Thymus (tissue), 11 donors: ENCODE measurements at regions not wholly inside any gene's neighbourhood (a gene's known extent, or its start where the extent isn't known, plus 50 kb on each side); places are given as distances from the start of the nearest gene placed in this dataset.

ENCODE experiments used
- DNase-seq, 9 donors: peaks; one replicate each; pipeline ENCODE4 v3.0.0-alpha.2; 2013; ENCODE audit warnings: low spot score in 9 of 9, low read depth in 6 of 9, missing footprints in 1 of 9
- H3K27ac ChIP-seq, 2 donors: one replicate each; pipeline ENCODE4 v1.5.1; 2013; ENCODE audit warnings: control low read depth in 1 of 2, low read depth in 1 of 2, low read length in 1 of 2, mild to moderate bottlenecking in 1 of 2, moderate library complexity in 1 of 2
- H3K27me3 ChIP-seq, 2 donors: one replicate each; pipeline ENCODE4 v1.5.1; 2013; ENCODE audit warnings: low read length in 1 of 2; ENCODE audit not compliant: control insufficient read depth in 2 of 2, insufficient read depth in 1 of 2
- H3K36me3 ChIP-seq, 2 donors: one replicate each; pipeline ENCODE4 v1.5.1; 2013; ENCODE audit warnings: low read length in 1 of 2, mild to moderate bottlenecking in 1 of 2, moderate library complexity in 1 of 2; ENCODE audit not compliant: control insufficient read depth in 2 of 2, insufficient read depth in 2 of 2
- H3K4me1 ChIP-seq, 2 donors: one replicate each; pipeline ENCODE4 v1.5.1; 2013; ENCODE audit warnings: low read length in 2 of 2; ENCODE audit not compliant: control insufficient read depth in 2 of 2, insufficient read depth in 2 of 2
- H3K4me3 ChIP-seq, 2 donors: one replicate each; pipeline ENCODE4 v1.5.1; 2013; ENCODE audit warnings: low read length in 2 of 2, control low read depth in 1 of 2, mild to moderate bottlenecking in 1 of 2
- H3K9me3 ChIP-seq, 2 donors: one replicate each; pipeline ENCODE4 v1.5.1; 2013; ENCODE audit warnings: low read length in 1 of 2, mild to moderate bottlenecking in 1 of 2; ENCODE audit not compliant: control insufficient read depth in 2 of 2, insufficient read depth in 1 of 2
- WGBS: extraction: QIAGEN DNeasy Blood & Tissue Kit; methylation state at CpG from one replicate; pipeline ENCODE4 v1.1.7; 2013; 5-methylcytosine and 5-hydroxymethylcytosine counted together
- donor health status: healthy.

- Histone ChIP-seq H3K4me3 (no peak overlapping the region), H3K36me3 (no peaks in the 10 kb centered on the region), H3K9me3 (no peaks in the 10 kb centered on the region), H3K27ac (no peak overlapping the region), H3K27me3 (no peaks in the 10 kb centered on the region), H3K4me1 (no peaks in the 10 kb centered on the region)
- no peak for DNase-seq
- WGBS: 98% methylated on average over 2 of the region's 2 CpGs
Observed at GRCh38 chr3:3276630-3277029, 97.1 kb upstream of the CRBN start.

- H3K9me3 ChIP-seq: no peaks in the 10 kb centered on the region
- H3K27me3 ChIP-seq: no peaks in the 10 kb centered on the region
- WGBS: 95% methylated on average over 3 of the region's 3 CpGs
- no peaks in the 10 kb centered on the region for H3K36me3 ChIP-seq
- no peaks in the 10 kb centered on the region for H3K4me1 ChIP-seq
- no peak overlapping the region for H3K27ac ChIP-seq
- no peak overlapping the region for H3K4me3 ChIP-seq
- DNase-seq: no peak
Observed at GRCh38 chr3:3264796-3265195, 85.3 kb upstream of the CRBN start.

- H3K27ac ChIP-seq: no peak overlapping the region
- H3K9me3 ChIP-seq: no peaks in the 10 kb centered on the region
- H3K27me3 ChIP-seq: no peaks in the 10 kb centered on the region
Observed at GRCh38 chr3:3260870-3261269, 81.4 kb upstream of the CRBN start.

GRCh38 chr3:3259181-3259580 is 79.7 kb upstream of the CRBN start:
- no peak for DNase-seq
- WGBS: 96% methylated on average over 3 of the region's 3 CpGs

More at GRCh38 chr3:3260870-3261269, 81.4 kb upstream of the CRBN start:
- Histone ChIP-seq H3K36me3 (no peaks in the 10 kb centered on the region), H3K4me3 (no peak overlapping the region), H3K4me1 (no peaks in the 10 kb centered on the region)
- no peak for DNase-seq

GRCh38 chr3:3258281-3258680 is 78.8 kb upstream of the CRBN start:
- WGBS: 96% methylated on average over 3 of the region's 3 CpGs
- H3K27me3 ChIP-seq: no peaks in the 10 kb centered on the region
- DNase-seq: no peak
- H3K27ac ChIP-seq: no peak overlapping the region
- no peak overlapping the region for H3K4me3 ChIP-seq
- H3K4me1 ChIP-seq: no peaks in the 10 kb centered on the region
- no peaks in the 10 kb centered on the region for H3K9me3 ChIP-seq
- H3K36me3 ChIP-seq: no peaks in the 10 kb centered on the region

More at GRCh38 chr3:3259181-3259580, 79.7 kb upstream of the CRBN start:
- Histone ChIP-seq H3K27ac (no peak overlapping the region), H3K4me3 (no peak overlapping the region), H3K4me1 (no peaks in the 10 kb centered on the region), H3K27me3 (no peaks in the 10 kb centered on the region), H3K9me3 (no peaks in the 10 kb centered on the region), H3K36me3 (no peaks in the 10 kb centered on the region)

- Histone ChIP-seq H3K4me1 (no peaks in the 10 kb centered on the region), H3K9me3 (no peaks in the 10 kb centered on the region), H3K4me3 (no peak overlapping the region), H3K36me3 (no peaks in the 10 kb centered on the region), H3K27ac (no peak overlapping the region), H3K27me3 (no peaks in the 10 kb centered on the region)
- 95% methylated on average over 4 of the region's 4 CpGs for WGBS
- no peak for DNase-seq
Observed at GRCh38 chr3:3241596-3241995, 62.1 kb upstream of the CRBN start.

GRCh38 chr3:3240986-3241385 is 61.5 kb upstream of the CRBN start:
- 73% methylated on average over 3 of the region's 3 CpGs for WGBS
- no peak for DNase-seq
- Histone ChIP-seq H3K27ac (no peak overlapping the region), H3K9me3 (no peaks in the 10 kb centered on the region), H3K4me1 (no peaks in the 10 kb centered on the region), H3K36me3 (no peaks in the 10 kb centered on the region), H3K27me3 (no peaks in the 10 kb centered on the region), H3K4me3 (no peak overlapping the region)

- H3K36me3 ChIP-seq: no peaks in the 10 kb centered on the region
- WGBS: 92% methylated on average over 2 of the region's 2 CpGs
Observed at GRCh38 chr3:3237979-3238378, 58.5 kb upstream of the CRBN start.

GRCh38 chr3:3232251-3232650 is 52.8 kb upstream of the CRBN start:
- no peak for DNase-seq
- no peaks in the 10 kb centered on the region for H3K27me3 ChIP-seq
- no peak overlapping the region for H3K4me3 ChIP-seq
- no peaks in the 10 kb centered on the region for H3K4me1 ChIP-seq
- H3K36me3 ChIP-seq: no peaks in the 10 kb centered on the region
- no peaks in the 10 kb centered on the region for H3K9me3 ChIP-seq
- no peak overlapping the region for H3K27ac ChIP-seq

More at GRCh38 chr3:3237979-3238378, 58.5 kb upstream of the CRBN start:
- H3K9me3 ChIP-seq: no peaks in the 10 kb centered on the region
- H3K4me1 ChIP-seq: no peaks in the 10 kb centered on the region
- no peaks in the 10 kb centered on the region for H3K27me3 ChIP-seq
- H3K27ac ChIP-seq: no peak overlapping the region
- no peak for DNase-seq
- no peak overlapping the region for H3K4me3 ChIP-seq
